NCI-H526 treated with DMSO at 0.1 percent for 48 hours (cell line): ENCODE measurements at regions not wholly inside any gene's neighbourhood (a gene's known extent, or its start where the extent isn't known, plus 50 kb on each side); places are given as distances from the start of the nearest gene placed in this dataset.

Experiments
- DNase-seq: peaks from one replicate; lab custom pipeline; 2025; lab: John Stamatoyannopoulos, UW

- DNase-seq = no peak
These were observed 413.5 kb downstream of the TXNL1 start for GRCh38 chr18:56224669-56225561.

GRCh38 chr18:56221195-56222065 lies 417.0 kb downstream of the TXNL1 start:
- no peak for DNase-seq

DNA sequence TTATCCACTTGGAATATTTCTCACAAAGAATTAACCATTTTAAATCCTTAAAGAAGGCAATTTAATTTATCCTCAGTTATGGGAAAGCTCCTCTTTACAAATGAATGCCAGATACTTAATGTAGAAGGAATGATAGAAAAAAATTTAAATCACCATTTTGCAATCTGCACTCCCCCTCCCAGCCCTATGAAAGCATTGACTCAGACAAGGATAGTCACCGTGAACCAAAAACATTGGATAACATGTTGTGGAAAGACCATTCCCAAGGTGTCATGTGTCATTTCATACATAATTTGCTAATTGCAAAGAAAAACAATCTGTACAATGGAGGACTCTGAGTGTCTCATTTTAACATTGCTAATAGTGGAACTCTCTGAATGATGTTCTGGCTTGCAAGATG lies 421.0 kb downstream of the TXNL1 start:
- no peak for DNase-seq

DNA sequence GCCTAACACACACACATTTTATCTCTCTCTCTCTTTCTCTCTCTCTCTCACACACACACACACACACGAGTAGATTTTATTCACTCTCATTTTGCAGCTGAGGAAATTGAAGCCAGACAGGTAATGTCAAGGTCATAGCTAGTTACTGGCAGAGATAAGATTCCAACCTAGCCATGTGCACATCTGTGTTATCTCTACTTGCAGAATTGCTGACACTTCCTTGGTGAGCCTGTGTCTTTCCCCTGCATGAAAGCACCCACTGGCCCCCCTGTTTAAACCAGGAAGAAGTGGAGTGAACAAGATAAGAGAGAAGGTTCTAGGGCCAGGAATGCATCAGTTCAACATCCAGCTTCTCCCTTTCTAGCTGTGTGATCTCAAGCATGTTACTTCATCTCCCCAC lies 423.7 kb downstream of the TXNL1 start:
- DNase-seq = no peak

DNA sequence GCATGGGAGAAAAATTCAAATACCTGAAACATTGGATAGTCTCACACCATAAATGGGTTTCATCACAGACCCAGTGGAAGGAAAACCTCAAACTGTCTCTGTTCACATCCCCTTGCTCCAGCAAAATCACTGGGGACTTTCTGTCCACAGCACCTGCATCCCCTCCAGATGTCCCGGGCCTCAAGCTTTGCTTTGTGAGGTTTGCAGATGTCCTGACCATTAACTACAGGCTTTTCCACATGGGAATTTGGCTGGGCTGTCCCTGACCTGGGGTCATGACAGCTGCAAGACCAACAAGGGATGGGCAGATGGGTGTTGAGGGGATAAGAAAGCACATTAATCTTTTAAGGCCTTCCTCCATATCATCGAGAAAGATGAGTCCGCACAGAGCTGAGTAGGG lies 427.9 kb downstream of the TXNL1 start:
- no peak for DNase-seq

GRCh38 chr18:56207989-56208388 lies 430.4 kb downstream of the TXNL1 start:
- DNase-seq = no peak

GRCh38 chr18:56204052-56204451 lies 434.3 kb downstream of the TXNL1 start:
- DNase-seq = no peak

- no peak for DNase-seq
These were observed 435.7 kb downstream of the TXNL1 start for GRCh38 chr18:56202678-56203077.

GRCh38 chr18:56200381-56200911 lies 437.9 kb downstream of the TXNL1 start:
- DNase-seq = no peak

DNA sequence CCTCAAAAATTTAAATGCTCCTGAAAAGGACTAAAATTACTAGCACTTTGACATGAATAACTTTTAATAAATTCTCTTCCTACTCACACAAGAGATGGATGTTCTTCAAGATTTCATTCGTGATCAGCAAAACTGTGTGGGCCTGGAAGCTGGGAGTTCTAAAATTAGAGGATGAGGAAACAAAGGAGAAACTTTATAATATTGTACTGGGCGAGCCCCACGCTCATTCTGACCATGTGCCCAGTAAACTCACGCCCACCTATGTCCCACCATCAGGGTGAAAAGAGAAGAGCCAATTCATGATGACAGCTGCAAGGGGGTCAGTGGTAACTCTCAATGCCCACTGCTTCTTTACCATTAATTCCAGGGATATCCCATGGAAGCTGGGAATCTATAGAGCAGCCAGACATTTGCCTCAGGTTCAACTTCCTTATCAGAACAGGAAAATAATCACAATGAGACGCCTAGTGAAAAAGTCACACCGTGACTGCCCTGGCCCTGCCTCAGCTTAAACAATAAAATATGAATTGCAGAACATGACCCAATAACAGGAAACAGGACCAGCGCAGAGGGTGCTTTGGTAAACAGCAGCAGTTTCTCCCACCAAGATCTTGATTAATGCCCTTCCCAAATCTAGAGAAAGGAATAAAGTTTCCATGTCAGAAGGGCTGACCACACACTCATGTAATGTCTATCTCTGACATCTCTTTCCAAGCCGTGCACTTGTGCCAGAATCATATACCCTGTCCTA lies 438.6 kb downstream of the TXNL1 start:
- no peak for DNase-seq

DNA sequence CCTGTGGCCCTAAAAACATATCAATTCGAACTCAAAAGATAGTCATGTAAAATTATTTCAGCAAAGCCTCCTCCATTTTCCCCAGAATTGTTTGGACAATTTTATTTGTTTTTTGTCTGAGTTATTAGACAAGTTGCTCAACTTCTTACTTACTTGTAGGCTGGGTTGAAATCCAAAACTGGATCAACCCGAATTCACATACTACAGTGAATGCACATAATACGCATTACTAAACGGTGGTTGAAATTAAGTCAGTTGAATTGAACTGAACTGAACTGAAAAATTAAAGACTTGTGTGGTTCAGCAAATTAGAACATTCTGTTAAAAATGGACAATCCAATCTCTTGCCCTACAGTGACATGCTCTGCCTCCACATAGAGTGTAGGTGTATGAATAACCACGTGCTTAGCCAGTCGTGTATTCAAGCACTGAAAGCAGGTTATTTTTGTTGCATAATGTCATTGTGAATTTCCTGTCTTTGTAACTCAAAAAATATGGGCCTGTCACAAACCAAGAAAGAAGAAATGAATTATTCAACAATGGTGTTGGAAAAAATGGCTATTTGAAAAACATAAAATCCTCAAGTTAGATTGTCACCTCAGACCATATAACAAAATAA lies 441.0 kb downstream of the TXNL1 start:
- no peak for DNase-seq

- no peak for DNase-seq
These were observed 441.7 kb downstream of the TXNL1 start for GRCh38 chr18:56196495-56197225.

DNA sequence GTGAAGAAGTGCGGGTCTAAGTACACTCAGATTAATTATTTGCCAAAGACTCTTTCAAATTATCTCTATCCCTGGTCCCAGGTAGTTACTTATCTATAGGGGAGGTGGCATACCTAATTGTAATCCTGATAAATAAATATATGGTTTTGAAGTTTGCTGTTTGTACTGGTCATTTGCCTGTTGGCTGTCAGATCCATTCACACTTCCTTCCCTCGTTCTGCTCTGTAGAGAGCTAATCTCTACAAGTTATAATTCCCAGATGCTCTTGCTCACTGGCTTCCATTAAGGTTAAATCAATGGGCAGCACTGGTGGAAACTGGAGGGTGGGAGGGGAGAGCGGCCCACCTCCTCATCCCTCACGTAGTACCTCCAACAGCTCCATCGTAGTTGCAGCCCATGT lies 447.1 kb downstream of the TXNL1 start:
- no peak for DNase-seq

GRCh38 chr18:56189615-56190014 lies 448.8 kb downstream of the TXNL1 start:
- no peak for DNase-seq

- no peak for DNase-seq
These were observed 449.7 kb downstream of the TXNL1 start for GRCh38 chr18:56188529-56189275.

GRCh38 chr18:56186319-56186718 lies 452.1 kb downstream of the TXNL1 start:
- no peak for DNase-seq

DNA sequence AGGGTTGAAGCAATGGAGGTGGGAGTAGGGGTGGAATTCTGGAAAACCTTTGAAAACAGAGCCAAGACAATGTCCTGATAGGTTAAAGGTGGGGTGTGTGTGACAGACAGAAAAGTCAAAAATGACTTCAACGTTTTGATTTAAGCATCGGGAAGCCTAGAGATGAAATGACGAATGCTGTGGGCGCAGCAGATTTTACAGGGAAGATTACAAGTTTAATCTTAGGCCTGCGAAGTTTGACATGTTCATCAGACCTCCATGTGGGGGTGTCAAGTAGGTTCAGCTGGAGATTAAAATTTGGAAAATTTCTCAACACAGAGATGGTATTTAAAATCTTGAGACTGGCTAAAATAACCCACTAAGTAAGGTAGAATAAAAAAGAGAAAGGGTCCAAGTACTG lies 453.3 kb downstream of the TXNL1 start:
- DNase-seq = no peak

- DNase-seq = no peak
These were observed 461.6 kb downstream of the TXNL1 start for GRCh38 chr18:56176751-56177150.

DNA sequence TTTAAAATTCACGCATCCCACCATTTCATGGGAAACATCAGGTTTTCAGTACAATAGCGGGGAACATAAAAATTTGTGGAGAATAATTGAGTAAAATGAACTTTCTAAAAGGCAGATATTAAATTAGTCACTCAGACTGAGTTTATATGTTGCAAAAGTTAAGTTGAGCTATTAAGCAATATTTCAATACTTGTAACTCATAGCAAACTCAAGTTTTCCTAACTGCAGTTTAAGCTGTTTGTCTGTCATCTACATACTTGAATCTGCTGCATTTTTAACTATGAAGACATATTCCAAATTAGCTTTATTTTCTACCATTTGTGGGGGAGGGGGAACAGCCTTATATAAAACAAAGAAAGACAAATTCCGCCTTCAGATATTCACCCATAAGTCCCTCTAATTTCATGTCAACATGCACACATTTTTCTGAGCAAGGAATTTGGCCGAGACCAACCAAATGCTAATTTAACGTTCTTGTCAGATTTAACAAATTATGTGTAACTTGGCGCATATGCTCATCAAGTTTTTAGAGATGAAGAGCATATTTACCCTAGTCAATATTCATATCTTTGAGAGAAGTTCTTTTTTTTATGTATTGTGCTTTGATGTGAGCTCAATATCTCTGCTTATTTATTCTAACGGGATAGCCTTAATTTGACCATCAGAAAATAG lies 462.9 kb downstream of the TXNL1 start:
- no peak for DNase-seq
